ENCODE measurements at regions not wholly inside any gene's neighbourhood (a gene's known extent, or its start where the extent isn't known, plus 50 kb on each side); places are given as distances from the start of the nearest gene placed in this dataset.

- H3K4me3 ChIP-seq, result no peak overlapping the region
- 70 to 85% (median 80%) methylated on average over 3 of the region's 3 CpGs for WGBS, 5 donors
- no peak overlapping the region for H3K27ac ChIP-seq
- TF ChIP-seq, protein P1, sequence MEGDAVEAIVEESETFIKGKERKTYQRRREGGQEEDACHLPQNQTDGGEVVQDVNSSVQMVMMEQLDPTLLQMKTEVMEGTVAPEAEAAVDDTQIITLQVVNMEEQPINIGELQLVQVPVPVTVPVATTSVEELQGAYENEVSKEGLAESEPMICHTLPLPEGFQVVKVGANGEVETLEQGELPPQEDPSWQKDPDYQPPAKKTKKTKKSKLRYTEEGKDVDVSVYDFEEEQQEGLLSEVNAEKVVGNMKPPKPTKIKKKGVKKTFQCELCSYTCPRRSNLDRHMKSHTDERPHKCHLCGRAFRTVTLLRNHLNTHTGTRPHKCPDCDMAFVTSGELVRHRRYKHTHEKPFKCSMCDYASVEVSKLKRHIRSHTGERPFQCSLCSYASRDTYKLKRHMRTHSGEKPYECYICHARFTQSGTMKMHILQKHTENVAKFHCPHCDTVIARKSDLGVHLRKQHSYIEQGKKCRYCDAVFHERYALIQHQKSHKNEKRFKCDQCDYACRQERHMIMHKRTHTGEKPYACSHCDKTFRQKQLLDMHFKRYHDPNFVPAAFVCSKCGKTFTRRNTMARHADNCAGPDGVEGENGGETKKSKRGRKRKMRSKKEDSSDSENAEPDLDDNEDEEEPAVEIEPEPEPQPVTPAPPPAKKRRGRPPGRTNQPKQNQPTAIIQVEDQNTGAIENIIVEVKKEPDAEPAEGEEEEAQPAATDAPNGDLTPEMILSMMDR (IDR thresholded peaks at IDR 0.05), result no peak
- TF ChIP-seq POLR2AphosphoS5 (IDR thresholded peaks at IDR 0.05), result no peak
- no peak for TF ChIP-seq EP300 (IDR thresholded peaks at IDR 0.05)
- no peak for TF ChIP-seq POLR2A (IDR thresholded peaks at IDR 0.05)
- peak in 1 of 2 donors; percentile 13 for DNase-seq
- intact Hi-C loops (cut with DNase I; ENCODE audit: low total_unique reads), result no loop called here
- no peaks in the 10 kb centered on the region for H3K4me1 ChIP-seq
- H3K27me3 ChIP-seq, result no peaks in the 10 kb centered on the region
- no peaks in the 10 kb centered on the region for H3K9me3 ChIP-seq
- H3K36me3 ChIP-seq, result no peaks in the 10 kb centered on the region
Measured at GRCh38 chr10:89946106-89946505, 244.7 kb downstream of the KIF20B start.

DNA sequence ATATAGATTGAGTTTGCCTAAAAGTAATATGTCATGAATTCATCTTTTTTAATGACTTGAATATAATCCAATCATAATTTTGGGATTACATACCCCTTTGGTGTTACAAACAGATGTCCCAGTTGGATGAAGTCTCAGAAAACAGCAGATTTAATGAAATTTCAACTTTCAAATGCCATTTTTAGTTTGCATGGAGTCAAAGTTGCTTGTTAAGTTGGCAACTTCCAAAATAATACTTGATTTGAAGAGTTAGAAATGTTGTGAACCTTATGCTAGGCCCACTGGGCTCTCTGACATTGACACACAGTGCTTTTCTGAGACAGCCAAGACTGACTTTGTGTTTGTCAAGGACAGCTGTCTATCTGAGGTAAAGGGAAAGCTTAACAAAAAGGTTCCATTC, 248.1 kb downstream of the KIF20B start:
- intact Hi-C loops (cut with DNase I; ENCODE audit: low total_unique reads), result no loop called here
- Histone ChIP-seq H3K4me3 (no peak overlapping the region), H3K27ac (no peak overlapping the region), H3K4me1 (no peaks in the 10 kb centered on the region), H3K36me3 (no peaks in the 10 kb centered on the region), H3K9me3 (no peaks in the 10 kb centered on the region), H3K27me3 (no peaks in the 10 kb centered on the region)
- no peak for DNase-seq
- TF ChIP-seq, protein P1 (IDR thresholded peaks at IDR 0.05), result no peak
- TF ChIP-seq POLR2AphosphoS5 (IDR thresholded peaks at IDR 0.05), result no peak
- no peak for TF ChIP-seq POLR2A (IDR thresholded peaks at IDR 0.05)
- no peak for TF ChIP-seq EP300 (IDR thresholded peaks at IDR 0.05)

DNA sequence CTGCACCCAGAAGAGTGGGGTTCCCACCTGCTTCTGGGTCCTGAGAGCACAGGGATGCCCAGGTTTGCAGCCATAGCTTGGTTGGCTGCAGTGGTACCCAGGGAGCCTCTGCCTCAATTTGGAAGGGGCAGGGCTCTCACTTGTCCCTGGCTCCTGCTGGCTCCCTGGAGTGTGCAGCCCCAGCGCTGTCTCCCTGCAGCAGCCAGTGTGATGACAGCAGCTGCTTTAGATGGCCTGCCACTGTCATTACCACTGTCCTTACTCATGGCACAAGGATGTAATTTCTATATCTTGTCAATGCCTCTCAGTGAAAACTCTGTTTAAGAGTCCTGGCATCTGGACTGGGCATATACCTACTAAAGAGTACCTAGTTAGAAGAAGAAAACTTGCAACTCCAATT, 250.9 kb downstream of the KIF20B start:
- H3K4me3 ChIP-seq, result no peak overlapping the region
- no peak overlapping the region for H3K27ac ChIP-seq
- no peaks in the 10 kb centered on the region for H3K4me1 ChIP-seq
- DNase-seq, result no peak
- 40 to 96% (median 85%) methylated on average over 1 of the region's 1 CpG for WGBS, 5 donors
- no peaks in the 10 kb centered on the region for H3K9me3 ChIP-seq
- no peaks in the 10 kb centered on the region for H3K36me3 ChIP-seq
- no peaks in the 10 kb centered on the region for H3K27me3 ChIP-seq
- intact Hi-C loops (cut with DNase I; ENCODE audit: low total_unique reads), result no loop called here
- no peak for TF ChIP-seq EP300 (IDR thresholded peaks at IDR 0.05)
- TF ChIP-seq POLR2A (IDR thresholded peaks at IDR 0.05), result no peak
- no peak for TF ChIP-seq POLR2AphosphoS5 (IDR thresholded peaks at IDR 0.05)
- TF ChIP-seq, protein P1 (IDR thresholded peaks at IDR 0.05), result no peak

GRCh38 chr10:89952751-89953150, 251.4 kb downstream of the KIF20B start:
- H3K4me1 ChIP-seq, result no peaks in the 10 kb centered on the region
- TF ChIP-seq EP300 (IDR thresholded peaks at IDR 0.05) (no peak), POLR2AphosphoS5 (IDR thresholded peaks at IDR 0.05) (no peak), POLR2A (IDR thresholded peaks at IDR 0.05) (no peak)
- TF ChIP-seq, protein P1 (IDR thresholded peaks at IDR 0.05), result no peak
- no peaks in the 10 kb centered on the region for H3K27me3 ChIP-seq
- no peak overlapping the region for H3K27ac ChIP-seq
- DNase-seq, result no peak
- no peaks in the 10 kb centered on the region for H3K9me3 ChIP-seq
- intact Hi-C loops (cut with DNase I; ENCODE audit: low total_unique reads), result no loop called here
- H3K4me3 ChIP-seq, result no peak overlapping the region
- H3K36me3 ChIP-seq, result no peaks in the 10 kb centered on the region
